ENCODE measurements at regions not wholly inside any gene's neighbourhood (a gene's known extent, or its start where the extent isn't known, plus 50 kb on each side); places are given as distances from the start of the nearest gene placed in this dataset.

DNA sequence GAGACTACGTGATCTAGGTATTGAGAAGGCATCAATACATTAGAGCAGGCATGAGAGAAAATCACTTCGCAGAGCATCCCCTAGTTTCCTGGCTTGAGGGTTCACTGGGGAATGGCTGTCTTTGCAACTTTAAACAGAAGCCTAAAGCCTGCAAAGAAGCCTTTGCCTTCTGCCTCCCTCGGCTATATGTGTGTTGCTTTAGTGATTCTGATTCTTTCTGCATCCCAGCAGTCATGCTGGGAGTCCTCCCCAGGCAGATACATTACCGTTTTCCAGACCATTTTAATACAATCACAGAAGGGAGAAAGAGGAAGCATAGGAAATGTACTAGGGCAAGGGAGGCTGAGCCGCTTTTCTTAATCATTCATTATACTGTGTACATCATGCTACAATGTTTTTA lies 773.2 kb upstream of the LRRC4C start:
- Mint-ChIP-seq H3K36me3 (ENCODE audit: low read depth) (no peaks in the 10 kb centered on the region), H3K27ac (no peak overlapping the region), H3K4me1 (ENCODE audit: low read depth) (no peaks in the 10 kb centered on the region), H3K27me3 (ENCODE audit: low read depth) (no peaks in the 10 kb centered on the region), H3K9me3 (peaks cover 8% of the 10 kb centered on the region), H3K4me3 (no peak overlapping the region)

DNA sequence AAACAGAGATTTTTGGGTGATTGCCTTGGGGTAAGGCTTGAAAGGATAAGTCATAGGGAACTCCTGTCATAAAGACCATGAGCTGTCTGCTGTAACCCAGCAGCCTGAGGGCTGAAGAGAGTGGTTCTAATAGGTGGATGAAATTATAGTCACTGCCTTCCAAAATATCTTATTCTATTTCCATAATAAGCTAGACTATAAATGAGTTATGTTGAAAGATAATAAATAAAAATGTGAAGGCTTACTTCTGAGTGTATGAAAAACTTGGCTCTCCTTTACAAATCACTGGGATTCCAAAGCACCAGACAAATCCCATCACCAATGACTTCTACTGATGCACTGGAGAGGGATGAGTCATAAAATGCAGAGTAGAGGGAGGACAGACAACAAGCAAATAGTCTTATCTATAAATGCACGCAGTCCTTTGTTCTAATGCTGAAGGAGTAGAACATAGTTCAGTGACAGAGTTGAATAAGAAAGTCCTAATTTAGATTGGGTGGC lies 775.0 kb upstream of the LRRC4C start:
- Mint-ChIP-seq H3K27ac (no peak overlapping the region), H3K9me3 (peaks cover 17% of the 10 kb centered on the region), H3K36me3 (ENCODE audit: low read depth) (no peaks in the 10 kb centered on the region), H3K4me1 (ENCODE audit: low read depth) (no peaks in the 10 kb centered on the region), H3K27me3 (ENCODE audit: low read depth) (no peaks in the 10 kb centered on the region), H3K4me3 (no peak overlapping the region)

DNA sequence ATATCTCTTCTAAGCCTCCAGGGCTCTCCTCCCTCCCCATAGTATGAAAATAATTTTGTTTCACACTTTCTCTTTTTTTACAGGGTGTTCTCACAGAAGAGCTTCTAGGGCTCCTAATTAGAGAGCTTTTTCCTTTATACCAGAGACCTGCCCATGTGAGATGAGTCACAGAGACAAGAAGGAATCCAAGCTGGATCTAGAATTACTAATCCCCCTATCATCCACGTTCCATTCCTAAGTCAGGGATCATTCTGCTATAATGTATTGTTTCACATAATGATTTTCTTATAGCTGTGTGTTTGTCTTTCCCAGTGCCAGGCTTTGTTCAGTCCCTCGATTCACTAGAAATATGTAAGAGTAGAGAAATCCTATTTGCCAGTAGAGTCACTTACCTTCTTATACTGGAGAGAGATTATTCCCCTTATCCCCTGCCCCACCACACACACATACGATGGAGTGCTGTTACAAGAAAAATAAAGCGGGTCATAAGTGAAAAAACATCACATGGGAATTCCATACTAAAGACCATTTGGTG lies 778.3 kb upstream of the LRRC4C start:
- H3K4me1 Mint-ChIP-seq (ENCODE audit: low read depth), result no peaks in the 10 kb centered on the region
- H3K4me3 Mint-ChIP-seq, result no peak overlapping the region
- H3K27ac Mint-ChIP-seq, result no peak overlapping the region
- H3K9me3 Mint-ChIP-seq, result peaks cover 18% of the 10 kb centered on the region
- H3K27me3 Mint-ChIP-seq (ENCODE audit: low read depth), result no peaks in the 10 kb centered on the region
- no peaks in the 10 kb centered on the region for H3K36me3 Mint-ChIP-seq (ENCODE audit: low read depth)

DNA sequence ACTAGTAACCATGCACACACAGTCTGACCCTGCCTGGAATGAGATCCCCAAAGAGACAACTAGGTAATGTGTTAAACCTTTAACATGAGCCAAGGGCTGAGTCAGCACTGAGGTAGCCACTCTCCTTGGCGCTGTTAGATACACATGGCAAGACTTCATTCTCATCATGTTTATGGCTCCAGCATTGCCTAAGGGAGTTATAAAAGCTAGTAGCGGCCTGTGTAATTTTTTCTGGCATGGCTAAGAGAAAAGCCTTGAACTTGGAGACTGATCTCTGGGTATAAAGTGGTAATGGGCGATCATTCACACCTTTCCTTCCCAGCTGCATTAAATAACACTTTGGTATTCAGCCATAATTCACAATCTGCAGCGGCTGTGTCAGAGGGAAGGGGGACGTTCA lies 779.7 kb upstream of the LRRC4C start:
- no peak overlapping the region for H3K27ac Mint-ChIP-seq
- H3K27me3 Mint-ChIP-seq (ENCODE audit: low read depth), result no peaks in the 10 kb centered on the region
- H3K4me3 Mint-ChIP-seq, result no peak overlapping the region
- H3K9me3 Mint-ChIP-seq, result peaks cover 17% of the 10 kb centered on the region
- no peaks in the 10 kb centered on the region for H3K36me3 Mint-ChIP-seq (ENCODE audit: low read depth)
- H3K4me1 Mint-ChIP-seq (ENCODE audit: low read depth), result no peaks in the 10 kb centered on the region

DNA sequence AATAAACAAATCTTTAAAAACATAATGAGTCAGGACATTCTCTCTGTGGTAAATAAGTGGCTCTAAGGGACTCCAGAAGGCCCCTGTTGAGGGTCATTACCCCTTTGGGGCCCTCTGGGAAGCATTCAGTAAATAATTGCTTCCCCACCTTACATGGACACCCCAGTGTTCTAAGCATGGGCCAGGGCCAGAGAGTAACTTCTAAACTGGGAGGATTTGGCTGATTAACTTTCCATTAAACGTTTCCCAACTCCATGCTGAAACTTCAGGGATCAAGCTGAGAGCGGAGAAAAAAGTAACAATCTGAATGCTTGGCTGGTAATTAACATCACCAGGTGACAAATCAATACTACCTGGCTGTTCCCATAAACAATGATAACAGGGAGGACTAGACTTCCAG lies 783.9 kb upstream of the LRRC4C start:
- Mint-ChIP-seq H3K27ac (no peak overlapping the region), H3K4me1 (ENCODE audit: low read depth) (no peaks in the 10 kb centered on the region), H3K36me3 (ENCODE audit: low read depth) (no peaks in the 10 kb centered on the region), H3K4me3 (no peak overlapping the region), H3K9me3 (peaks cover 21% of the 10 kb centered on the region), H3K27me3 (ENCODE audit: low read depth) (no peaks in the 10 kb centered on the region)

DNA sequence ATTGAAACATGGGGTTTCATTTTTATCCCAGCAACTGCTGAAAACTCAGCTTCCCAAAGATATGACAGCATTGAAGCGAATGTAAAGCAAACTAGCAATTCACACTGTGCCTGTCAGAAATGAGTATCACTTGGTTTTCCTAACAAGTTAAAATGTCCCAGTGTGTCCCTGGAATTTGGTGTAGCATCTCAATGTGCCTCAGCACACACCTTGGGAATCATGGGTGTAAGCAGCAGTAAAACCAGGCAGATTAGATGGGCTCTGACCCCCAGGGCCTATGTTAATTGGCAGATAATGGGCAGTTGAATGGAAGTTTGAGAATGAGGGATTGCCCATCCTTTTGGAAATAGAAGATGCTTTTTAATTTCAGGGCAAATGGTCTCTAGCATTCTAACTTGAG lies 784.9 kb upstream of the LRRC4C start:
- Mint-ChIP-seq H3K27ac (no peak overlapping the region), H3K4me1 (ENCODE audit: low read depth) (no peaks in the 10 kb centered on the region), H3K27me3 (ENCODE audit: low read depth) (no peaks in the 10 kb centered on the region), H3K4me3 (no peak overlapping the region), H3K36me3 (ENCODE audit: low read depth) (no peaks in the 10 kb centered on the region), H3K9me3 (peaks cover 19% of the 10 kb centered on the region)

DNA sequence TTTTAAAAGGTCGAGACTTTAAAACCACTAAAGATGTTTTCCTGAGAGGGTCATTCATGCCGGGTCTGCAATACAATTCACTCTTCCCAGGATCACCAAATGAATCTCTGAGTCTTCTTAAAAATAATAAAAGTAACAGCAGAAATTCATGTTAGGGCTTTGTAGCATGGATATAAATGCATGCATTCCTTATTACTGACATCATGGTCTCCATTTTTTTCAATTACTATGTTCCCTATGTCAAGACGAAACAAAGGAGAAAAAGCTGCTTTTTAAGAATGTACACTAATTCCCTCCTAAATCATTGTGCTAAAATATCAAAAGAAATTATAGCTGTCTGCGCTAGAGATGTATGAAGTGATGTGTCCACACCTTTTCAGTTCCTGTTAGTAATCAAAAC lies 789.9 kb upstream of the LRRC4C start:
- no peaks in the 10 kb centered on the region for H3K36me3 Mint-ChIP-seq (ENCODE audit: low read depth)

DNA sequence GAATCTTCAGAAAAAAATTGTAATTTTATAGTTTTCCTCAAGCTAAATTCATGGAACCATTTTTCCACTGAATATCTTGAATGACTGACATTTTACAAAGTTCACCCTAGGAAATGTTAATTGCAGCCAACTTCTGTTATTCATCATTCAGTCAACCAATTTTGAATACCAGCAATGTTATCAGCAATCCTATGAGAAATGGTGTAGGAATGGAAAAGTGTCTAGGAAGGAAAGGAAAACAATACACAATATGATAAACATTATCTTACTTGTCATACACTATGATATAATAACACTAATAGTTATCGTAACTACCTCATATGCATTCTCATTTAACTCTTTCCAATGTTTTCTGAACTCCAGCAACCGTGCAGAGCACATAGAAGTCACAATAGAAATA lies 790.5 kb upstream of the LRRC4C start:
- Mint-ChIP-seq H3K27me3 (ENCODE audit: low read depth) (no peaks in the 10 kb centered on the region), H3K9me3 (peaks cover 15% of the 10 kb centered on the region), H3K4me3 (no peak overlapping the region), H3K27ac (no peak overlapping the region), H3K4me1 (ENCODE audit: low read depth) (no peaks in the 10 kb centered on the region), H3K36me3 (ENCODE audit: low read depth) (no peaks in the 10 kb centered on the region)

More for the DNA sequence above, 789.9 kb upstream of the LRRC4C start:
- Mint-ChIP-seq H3K4me1 (ENCODE audit: low read depth) (no peaks in the 10 kb centered on the region), H3K27ac (no peak overlapping the region), H3K4me3 (no peak overlapping the region), H3K27me3 (ENCODE audit: low read depth) (no peaks in the 10 kb centered on the region), H3K9me3 (peaks cover 15% of the 10 kb centered on the region)

DNA sequence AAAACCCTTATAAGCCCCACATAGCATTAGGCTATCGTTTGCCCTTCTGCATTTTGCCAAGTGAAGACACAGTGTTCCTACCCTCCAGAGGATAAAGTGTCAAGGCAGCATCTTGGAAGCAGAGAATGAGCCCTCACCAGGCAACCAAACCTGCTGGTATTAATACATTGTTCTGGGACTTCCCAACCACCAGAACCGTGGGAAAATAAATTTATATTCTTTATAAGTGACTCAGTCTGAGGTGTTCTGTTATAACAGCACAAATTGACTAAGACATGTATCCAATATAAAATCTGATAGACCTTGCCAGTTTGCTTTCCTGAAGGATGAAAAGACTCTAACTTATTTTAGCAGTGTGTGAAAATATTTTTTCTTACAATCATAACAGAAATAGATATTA lies 792.5 kb upstream of the LRRC4C start:
- H3K36me3 Mint-ChIP-seq (ENCODE audit: low read depth), result no peaks in the 10 kb centered on the region

DNA sequence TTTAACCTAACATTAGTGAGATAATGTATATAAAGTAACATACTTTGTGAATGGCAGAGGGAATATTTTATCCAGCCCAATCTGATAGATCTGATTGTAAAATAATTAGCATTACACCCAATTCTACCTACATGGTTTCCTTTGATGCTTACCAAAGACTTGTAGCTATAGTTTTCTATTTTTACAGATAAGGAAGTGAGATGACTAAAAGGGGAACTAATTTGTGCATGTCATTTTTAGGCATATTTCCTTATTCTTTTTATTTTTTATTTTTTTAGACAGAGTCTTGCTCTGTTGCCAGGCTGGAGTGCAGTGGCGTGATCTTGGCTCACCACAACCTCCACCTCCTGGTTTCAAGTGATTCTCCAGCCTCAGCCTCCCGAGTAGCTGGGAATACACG lies 793.7 kb upstream of the LRRC4C start:
- no peak overlapping the region for H3K27ac Mint-ChIP-seq
- peaks cover 16% of the 10 kb centered on the region for H3K9me3 Mint-ChIP-seq
- H3K4me1 Mint-ChIP-seq (ENCODE audit: low read depth), result no peaks in the 10 kb centered on the region
- H3K36me3 Mint-ChIP-seq (ENCODE audit: low read depth), result no peaks in the 10 kb centered on the region
- H3K27me3 Mint-ChIP-seq (ENCODE audit: low read depth), result no peaks in the 10 kb centered on the region
- H3K4me3 Mint-ChIP-seq, result no peak overlapping the region

More for the DNA sequence above, 792.5 kb upstream of the LRRC4C start:
- H3K27me3 Mint-ChIP-seq (ENCODE audit: low read depth), result no peaks in the 10 kb centered on the region
- H3K9me3 Mint-ChIP-seq, result peaks cover 23% of the 10 kb centered on the region
- H3K27ac Mint-ChIP-seq, result no peak overlapping the region
- no peaks in the 10 kb centered on the region for H3K4me1 Mint-ChIP-seq (ENCODE audit: low read depth)
- H3K4me3 Mint-ChIP-seq, result no peak overlapping the region

DNA sequence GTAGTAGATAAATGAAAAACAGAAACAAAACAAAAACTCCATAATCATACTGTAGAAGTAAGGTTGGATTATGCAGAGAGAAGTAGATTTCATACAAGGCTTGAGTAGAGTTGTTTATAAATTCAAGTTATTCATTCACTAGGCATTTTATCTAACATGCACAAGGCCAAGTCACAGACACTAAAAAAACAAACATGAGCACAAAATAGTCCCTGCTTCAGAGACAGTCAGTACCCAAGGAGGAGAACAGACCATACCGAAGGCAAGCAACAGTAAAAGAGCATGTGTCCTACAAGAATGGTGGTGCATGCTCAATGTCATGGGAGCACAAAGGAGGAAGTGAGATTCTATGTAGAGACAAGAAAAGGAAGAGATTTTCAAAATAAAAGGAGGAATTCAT lies 796.5 kb upstream of the LRRC4C start:
- Mint-ChIP-seq H3K27ac (no peak overlapping the region), H3K27me3 (ENCODE audit: low read depth) (no peaks in the 10 kb centered on the region), H3K4me1 (ENCODE audit: low read depth) (no peaks in the 10 kb centered on the region)

DNA sequence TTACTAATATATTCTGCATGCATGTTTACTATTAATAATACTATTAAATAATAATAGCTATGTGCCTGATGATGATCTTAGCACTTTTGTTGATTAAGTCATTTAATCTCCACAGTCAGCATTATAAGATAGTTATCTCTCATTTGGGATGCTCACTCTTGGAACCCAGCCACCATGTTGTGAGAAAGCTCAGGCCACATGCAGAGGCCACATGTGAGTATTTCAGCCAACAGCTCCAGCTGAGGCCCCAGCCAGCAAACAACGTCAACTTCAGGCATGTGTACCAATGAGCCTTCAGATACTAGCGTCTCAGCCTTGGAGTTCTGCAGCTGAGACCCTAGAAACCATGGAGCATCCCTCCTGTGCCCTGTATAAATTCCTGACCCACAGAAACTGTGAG lies 798.1 kb upstream of the LRRC4C start:
- no peak overlapping the region for H3K4me3 Mint-ChIP-seq
- no peaks in the 10 kb centered on the region for H3K4me1 Mint-ChIP-seq (ENCODE audit: low read depth)
- peaks cover 20% of the 10 kb centered on the region for H3K9me3 Mint-ChIP-seq
- no peaks in the 10 kb centered on the region for H3K36me3 Mint-ChIP-seq (ENCODE audit: low read depth)
- H3K27ac Mint-ChIP-seq, result no peak overlapping the region
- H3K27me3 Mint-ChIP-seq (ENCODE audit: low read depth), result no peaks in the 10 kb centered on the region

More for the DNA sequence above, 796.5 kb upstream of the LRRC4C start:
- Mint-ChIP-seq H3K4me3 (no peak overlapping the region), H3K9me3 (peaks cover 17% of the 10 kb centered on the region), H3K36me3 (ENCODE audit: low read depth) (no peaks in the 10 kb centered on the region)

DNA sequence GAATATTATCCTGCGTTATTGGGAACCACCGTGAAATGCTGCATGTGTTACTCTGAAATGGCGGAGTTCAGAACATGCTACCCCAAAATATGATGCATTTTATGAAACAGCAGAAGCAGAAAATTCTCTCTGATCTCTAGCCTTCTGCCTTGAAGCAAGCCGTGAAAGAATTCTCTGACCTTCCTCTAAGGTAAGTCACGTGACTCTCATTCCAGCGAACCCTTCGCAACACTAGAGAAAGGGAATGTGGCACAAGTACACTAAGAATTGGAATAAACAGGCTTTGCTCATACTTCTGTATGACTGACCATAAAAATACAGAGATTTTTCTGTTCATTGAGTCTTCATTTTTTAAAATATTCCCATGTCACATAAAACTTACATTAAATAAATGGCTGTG lies 805.6 kb upstream of the LRRC4C start:
- no peaks in the 10 kb centered on the region for H3K36me3 Mint-ChIP-seq (ENCODE audit: low read depth)
- H3K9me3 Mint-ChIP-seq, result peaks cover 14% of the 10 kb centered on the region
- no peak overlapping the region for H3K4me3 Mint-ChIP-seq
- no peak overlapping the region for H3K27ac Mint-ChIP-seq
- no peaks in the 10 kb centered on the region for H3K27me3 Mint-ChIP-seq (ENCODE audit: low read depth)
- no peaks in the 10 kb centered on the region for H3K4me1 Mint-ChIP-seq (ENCODE audit: low read depth)

DNA sequence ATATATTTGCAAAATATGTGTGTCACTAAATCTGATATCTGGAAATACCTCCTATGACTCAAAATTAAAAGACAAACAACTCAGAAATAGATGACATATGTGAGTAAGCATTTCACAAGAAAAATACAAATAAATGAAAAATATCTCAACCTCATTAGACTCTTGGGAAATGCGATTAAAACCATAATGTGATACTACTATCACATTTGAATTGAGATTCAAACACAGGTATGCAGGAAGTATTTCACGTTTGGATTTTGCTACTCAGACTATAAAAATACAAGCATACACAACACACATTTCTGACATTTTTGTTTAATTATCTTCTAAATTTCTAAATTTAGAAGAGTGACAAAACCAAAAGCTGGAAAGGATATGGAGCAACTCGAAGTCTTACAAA lies 811.9 kb upstream of the LRRC4C start:
- Mint-ChIP-seq H3K9me3 (peaks cover 31% of the 10 kb centered on the region), H3K36me3 (ENCODE audit: low read depth) (peaks cover 1% of the 10 kb centered on the region), H3K4me3 (no peak overlapping the region), H3K27ac (no peak overlapping the region), H3K27me3 (ENCODE audit: low read depth) (no peaks in the 10 kb centered on the region), H3K4me1 (ENCODE audit: low read depth) (no peaks in the 10 kb centered on the region)

DNA sequence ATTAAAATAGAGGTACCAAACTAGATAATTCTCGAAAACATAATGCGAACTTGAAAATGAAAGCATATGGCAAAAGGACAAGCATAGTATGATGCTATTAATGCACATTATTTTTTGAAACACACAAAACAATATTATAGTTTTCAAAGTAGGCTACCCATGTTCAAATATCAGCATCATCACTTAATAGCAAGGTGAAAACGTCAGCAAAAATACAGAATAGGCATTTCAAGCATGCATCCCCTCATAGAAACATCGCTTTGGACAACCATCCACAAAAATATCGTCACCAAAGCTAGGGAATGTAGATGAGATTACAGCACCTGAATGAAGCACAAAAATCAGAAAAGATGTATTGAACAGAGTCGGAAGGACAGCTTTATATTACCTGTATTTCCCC lies 814.5 kb upstream of the LRRC4C start:
- Mint-ChIP-seq H3K4me1 (ENCODE audit: low read depth) (no peaks in the 10 kb centered on the region), H3K27me3 (ENCODE audit: low read depth) (no peaks in the 10 kb centered on the region), H3K27ac (no peak overlapping the region), H3K4me3 (no peak overlapping the region), H3K9me3 (peaks cover 31% of the 10 kb centered on the region), H3K36me3 (ENCODE audit: low read depth) (peaks cover 1% of the 10 kb centered on the region)

DNA sequence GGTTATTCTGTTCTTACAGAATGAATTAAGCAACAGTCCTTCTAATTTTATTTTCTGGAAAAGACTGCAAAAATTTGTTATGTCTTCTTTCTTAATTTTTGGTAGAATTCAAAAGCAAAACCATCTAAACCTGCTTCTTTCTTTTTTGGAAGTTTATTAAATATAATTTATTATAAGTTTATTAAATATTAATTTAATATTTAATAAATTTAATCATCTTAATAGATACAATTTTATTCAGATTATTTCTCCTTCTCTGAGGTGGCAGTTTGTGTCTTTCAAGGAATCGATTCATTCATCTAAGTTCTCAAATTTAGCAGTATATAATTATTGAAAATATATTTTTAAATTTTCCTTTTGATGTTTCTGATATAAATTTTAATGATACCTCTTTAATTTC lies 837.5 kb upstream of the LRRC4C start:
- Mint-ChIP-seq H3K27ac (no peak overlapping the region), H3K36me3 (ENCODE audit: low read depth) (no peaks in the 10 kb centered on the region), H3K4me3 (no peak overlapping the region), H3K27me3 (ENCODE audit: low read depth) (no peaks in the 10 kb centered on the region), H3K9me3 (peaks cover 16% of the 10 kb centered on the region), H3K4me1 (ENCODE audit: low read depth) (no peaks in the 10 kb centered on the region)

Measured in T-helper 1 cell treated with Interleukin-12 subunit alpha and Interleukin-12 subunit beta and Interleukin-4 antibody, amounts not matched to agents 30 μg/mL and 1 μg/mL, for 36 hours (primary cell).